Limb (tissue), 2 donors: ENCODE measurements at regions not wholly inside any gene's neighbourhood (a gene's known extent, or its start where the extent isn't known, plus 50 kb on each side); places are given as distances from the start of the nearest gene placed in this dataset.

Experiments used
- DNase-seq, 2 donors: peaks; one replicate each; pipeline ENCODE4 v3.0.0-alpha.2; 2016; ENCODE audit errors: extremely low spot score in 2 of 2

- no peak for DNase-seq
These were observed 321.2 kb downstream of the CTTN start for GRCh38 chr11:70719516-70719915.

- no peak for DNase-seq
These were observed 322.0 kb downstream of the CTTN start for GRCh38 chr11:70720281-70720680.

GRCh38 chr11:70721006-70721405 is 322.7 kb downstream of the CTTN start:
- DNase-seq, result no peak

GRCh38 chr11:70725278-70725677 is 326.9 kb downstream of the CTTN start:
- DNase-seq, result no peak

- DNase-seq, result no peak
These were observed 327.4 kb downstream of the CTTN start for GRCh38 chr11:70725739-70726138.

DNA sequence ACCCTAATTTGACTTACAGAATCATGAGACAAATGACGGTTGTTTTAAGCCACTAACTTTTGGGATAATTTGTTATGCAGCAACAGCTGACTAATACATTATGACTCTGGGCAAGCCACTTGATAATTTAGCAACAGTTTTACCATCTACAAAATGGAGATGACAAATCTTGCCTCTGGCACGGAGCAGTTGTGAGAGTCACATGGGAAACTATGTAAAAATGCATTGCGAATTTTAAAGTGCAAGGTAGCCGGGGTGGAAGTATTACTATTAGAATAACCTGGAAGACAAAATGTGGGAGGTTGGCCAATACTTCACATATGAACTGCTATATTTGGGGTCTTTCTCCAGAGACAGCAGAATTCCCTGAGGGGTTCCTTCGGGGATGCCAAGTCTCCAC is 328.7 kb downstream of the CTTN start:
- DNase-seq, result no peak

DNA sequence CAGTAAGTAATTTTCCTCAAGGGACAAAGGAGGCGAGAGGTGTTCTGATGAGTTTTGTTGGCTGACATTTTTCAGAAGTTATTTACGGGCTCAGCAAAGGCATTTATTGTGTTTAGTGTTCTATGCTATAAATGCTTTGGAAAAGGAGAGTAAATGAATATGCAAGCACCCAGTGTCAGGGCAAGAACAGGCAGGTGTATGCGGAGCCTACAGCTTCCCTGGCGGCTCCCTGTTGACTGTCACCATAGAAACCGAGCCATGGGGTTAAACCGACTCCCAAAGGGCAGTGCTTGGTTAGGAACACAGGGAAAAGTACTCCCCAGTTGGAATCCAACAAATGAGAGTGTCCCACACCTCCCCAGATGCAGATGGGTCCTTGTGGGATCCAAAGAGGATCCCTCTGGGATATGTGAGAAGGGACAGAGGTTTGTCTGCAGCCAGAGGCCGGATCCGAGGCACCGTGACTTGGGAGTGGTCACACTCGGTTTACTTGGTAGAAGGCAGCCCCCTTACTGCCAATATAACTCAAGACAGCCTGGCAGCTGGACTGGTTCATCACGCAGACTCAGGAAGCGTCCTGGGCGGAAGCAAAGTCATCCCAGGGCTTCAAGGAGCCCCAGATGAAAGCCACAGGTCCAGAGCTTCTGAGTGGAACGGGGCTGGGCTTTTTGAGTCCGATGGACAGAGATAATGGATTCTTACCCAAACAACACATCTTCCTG is 329.7 kb downstream of the CTTN start:
- DNase-seq, result no peak

DNA sequence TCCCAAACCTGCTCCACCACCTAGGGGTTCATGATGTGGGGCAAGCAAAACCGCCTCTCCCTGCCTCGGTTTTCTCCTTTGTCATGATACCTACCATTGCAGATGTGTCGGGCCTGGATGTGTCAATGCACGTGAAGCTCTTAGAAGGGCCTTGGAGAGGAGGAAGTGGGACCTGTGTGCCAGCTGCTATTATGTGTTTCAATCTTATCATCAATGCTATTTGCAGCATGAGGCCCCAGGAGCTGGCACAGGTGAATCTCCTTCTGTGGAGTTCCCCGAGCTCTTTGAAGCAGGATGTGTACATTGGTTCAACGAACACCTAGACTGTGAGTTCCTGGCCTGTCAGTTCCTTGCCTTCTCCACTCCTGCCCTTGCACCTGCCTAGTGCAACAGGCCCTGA is 331.6 kb downstream of the CTTN start:
- DNase-seq, result no peak

GRCh38 chr11:70730411-70730810 is 332.1 kb downstream of the CTTN start:
- no peak for DNase-seq

GRCh38 chr11:70731271-70732022 is 333.1 kb downstream of the CTTN start:
- no peak for DNase-seq

DNA sequence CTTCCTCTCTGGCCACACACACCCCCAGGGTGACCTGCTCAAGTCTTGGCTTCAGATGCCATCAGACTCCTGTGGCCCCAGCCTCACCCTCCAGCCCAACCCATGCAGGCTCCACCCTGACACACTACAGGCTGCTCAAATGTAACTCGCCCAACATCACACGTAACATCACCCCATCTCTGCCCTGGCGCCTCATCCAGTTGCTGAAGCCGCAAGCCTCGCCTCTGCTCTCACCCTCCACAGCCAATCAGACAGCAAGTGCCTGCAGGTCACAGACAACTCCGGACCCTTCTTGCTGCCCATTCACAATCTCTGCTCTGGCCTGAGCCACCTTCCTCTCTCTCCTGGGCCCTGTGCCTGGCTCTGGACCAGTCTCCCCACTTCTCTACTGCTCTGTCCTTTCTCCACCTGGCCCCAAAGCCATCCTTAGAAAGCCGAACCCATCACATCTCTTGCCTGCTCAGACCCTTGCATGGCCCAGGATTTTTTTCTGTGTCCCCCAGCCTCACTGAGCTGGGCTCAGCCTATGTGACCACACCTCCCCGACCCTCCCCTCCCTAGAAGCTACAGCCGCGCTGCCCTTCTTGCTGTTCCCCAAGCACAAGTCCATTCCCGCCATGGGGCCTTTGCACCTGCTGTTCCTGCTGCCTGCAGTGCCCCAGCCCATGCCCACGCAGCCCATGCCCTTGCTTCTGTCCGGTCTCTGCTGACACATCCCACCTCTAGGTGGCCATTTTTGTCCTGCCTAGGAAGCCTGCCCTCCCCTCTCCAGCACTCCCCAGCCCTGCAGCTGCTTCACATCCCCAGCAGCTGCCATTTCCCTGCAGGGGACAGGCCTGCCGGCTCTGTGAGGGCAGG is 333.9 kb downstream of the CTTN start:
- DNase-seq, result no peak

GRCh38 chr11:70732881-70733196 is 334.5 kb downstream of the CTTN start:
- no peak for DNase-seq

DNA sequence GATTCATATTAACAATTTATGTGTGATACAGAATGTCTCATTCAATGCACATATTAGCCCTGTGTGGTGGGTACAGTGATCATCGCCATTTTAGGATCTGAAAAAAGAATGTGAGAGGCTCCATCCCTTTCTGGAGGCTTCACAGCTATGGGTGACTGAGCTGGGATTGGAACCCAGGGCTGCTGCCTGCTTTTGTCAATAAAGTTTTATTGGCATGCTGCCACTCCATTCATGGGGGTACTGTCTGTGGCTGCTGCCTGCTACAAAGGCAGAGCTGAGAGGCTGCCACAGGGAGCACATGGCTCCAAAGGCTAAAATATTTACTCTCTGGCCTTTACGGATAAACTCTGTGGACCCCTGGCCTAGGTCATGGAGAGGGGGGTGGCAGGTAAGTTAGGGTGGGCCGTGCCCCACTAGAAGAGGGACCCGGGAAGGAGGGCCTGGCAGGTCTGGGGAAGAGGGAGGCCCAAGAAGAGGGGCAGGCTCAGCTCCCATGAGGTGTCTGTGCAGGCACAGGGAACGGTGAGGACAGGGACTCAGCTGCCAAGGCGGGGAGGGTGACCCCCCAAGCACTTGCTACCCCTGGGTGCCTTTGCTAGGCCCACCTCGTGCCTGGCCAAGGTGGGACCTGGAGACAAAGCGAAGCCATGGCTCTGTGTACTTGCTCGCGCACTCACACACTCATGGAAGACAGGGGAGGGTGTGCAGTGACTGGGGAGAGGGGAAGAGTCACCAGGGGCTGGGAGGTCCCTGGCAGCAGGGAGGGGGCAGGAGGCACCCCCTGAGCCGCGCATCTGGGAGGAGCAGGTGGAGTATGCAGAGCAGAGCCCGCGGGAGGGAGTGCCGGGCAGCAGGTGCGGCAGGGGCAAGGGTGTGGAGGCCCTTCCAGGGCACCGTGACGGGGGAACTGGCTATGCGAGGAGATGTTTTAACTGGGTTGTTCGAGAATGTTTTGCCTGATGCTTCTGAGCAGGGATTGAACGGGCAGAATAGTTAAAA is 335.3 kb downstream of the CTTN start:
- DNase-seq, result no peak

DNA sequence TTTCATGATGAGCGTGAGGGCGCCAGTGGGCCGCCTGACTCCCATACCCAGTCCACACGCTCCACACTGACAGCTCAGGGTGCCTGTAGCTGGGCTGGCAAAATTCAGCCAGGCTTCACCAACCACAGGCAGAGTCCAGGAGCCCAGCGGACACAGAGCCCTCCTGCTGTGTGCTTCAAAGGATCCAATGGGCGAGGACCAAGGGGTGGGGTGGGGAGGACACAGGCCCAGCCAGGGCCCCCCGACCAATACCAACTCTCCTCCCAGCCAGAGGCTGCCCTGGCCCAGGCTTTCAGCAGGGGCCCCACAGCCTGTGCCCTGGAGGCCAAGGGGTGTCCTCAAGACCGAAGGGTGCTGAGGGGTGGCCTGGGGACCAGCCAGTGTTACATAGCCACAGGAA is 336.1 kb downstream of the CTTN start:
- DNase-seq, result no peak

- DNase-seq, result no peak
These were observed 336.6 kb downstream of the CTTN start for GRCh38 chr11:70734911-70735310.

DNA sequence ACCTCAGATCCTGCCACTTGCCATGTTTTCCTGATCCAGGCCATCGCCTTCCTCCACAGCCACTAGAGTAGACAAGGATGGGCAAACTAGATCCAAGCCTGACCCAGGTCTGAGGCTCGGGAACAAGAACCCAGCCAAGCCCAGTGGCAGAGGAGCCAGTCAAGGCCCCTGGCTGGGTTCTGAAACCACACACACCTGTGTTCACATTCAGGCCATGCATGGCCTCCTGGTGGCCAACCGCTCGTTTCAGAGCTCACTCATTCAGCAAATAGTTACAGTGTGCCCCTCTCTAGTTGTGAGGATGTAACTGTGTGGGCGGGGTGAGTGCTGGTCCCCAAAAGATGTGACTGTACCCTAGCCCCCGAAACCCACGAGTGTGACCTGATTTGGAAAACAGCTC is 337.6 kb downstream of the CTTN start:
- no peak for DNase-seq

GRCh38 chr11:70736461-70736860 is 338.1 kb downstream of the CTTN start:
- no peak for DNase-seq

- DNase-seq, result no peak
These were observed 338.8 kb downstream of the CTTN start for GRCh38 chr11:70736937-70737640.

- DNase-seq, result no peak
These were observed 339.7 kb downstream of the CTTN start for GRCh38 chr11:70737816-70738630.

- no peak for DNase-seq
These were observed 340.3 kb downstream of the CTTN start for GRCh38 chr11:70738661-70739060.
